HL-60 (cell line): ENCODE measurements at regions not wholly inside any gene's neighbourhood (a gene's known extent, or its start where the extent isn't known, plus 50 kb on each side); places are given as distances from the start of the nearest gene placed in this dataset.

Experiments used
- DNase-seq, 2 experiments: peaks; one replicate each; pipeline ENCODE4 v3.0.0-alpha.2; 2010 to 2020; ENCODE audit warnings: low read depth in 1 of 2, low spot score in 1 of 2
- H3K27ac ChIP-seq: fragments of 250-450 bp; sonication (Bioruptor Pico); replicated peaks from 2 replicates; pipeline ENCODE4 v1.5.1; 2020; ENCODE audit warnings: mild to moderate bottlenecking, moderate library complexity
- H3K27me3 ChIP-seq: fragments of 250-450 bp; sonication (Bioruptor Pico); 2 replicates; pipeline ENCODE4 v1.5.1; 2021; ENCODE audit warnings: mild to moderate bottlenecking, moderate library complexity; ENCODE audit not compliant: insufficient read depth, poor library complexity, severe bottlenecking
- H3K4me3 ChIP-seq: replicated peaks from 2 replicates; pipeline ENCODE4 v1.5.1; 2011; ENCODE audit warnings: mild to moderate bottlenecking, control low read depth, low read length; ENCODE audit not compliant: insufficient read depth
- GABPA ChIP-seq: IDR thresholded peaks from 2 replicates; pipeline ENCODE4 v1.6.1; 2012; ENCODE audit warnings: low read depth
- POLR2AphosphoS5 ChIP-seq: IDR thresholded peaks from 2 replicates; pipeline ENCODE4 v1.6.1; 2012; ENCODE audit warnings: low read depth
- REST ChIP-seq: IDR thresholded peaks from 2 replicates; pipeline ENCODE4 v1.6.1; 2012; ENCODE audit warnings: low read depth; ENCODE audit not compliant: insufficient replicate concordance
- SPI1 ChIP-seq: IDR thresholded peaks from 2 replicates; pipeline ENCODE4 v1.6.1; 2012; ENCODE audit warnings: low read depth, mild to moderate bottlenecking, borderline replicate concordance
- TF ChIP-seq, protein P1 (sequence below): IDR thresholded peaks from one replicate; pipeline ENCODE4 v1.5.1; 2011; ENCODE audit warnings: low read length, control low read depth, inconsistent platforms; ENCODE audit not compliant: insufficient read depth

GRCh38 chr3:147117631-147118030 lies 288.7 kb downstream of the ZIC4 start:
- no peak overlapping the region for H3K4me3 ChIP-seq
- H3K27ac ChIP-seq = no peak overlapping the region
- TF ChIP-seq POLR2AphosphoS5 (no peak), REST (no peak)
- no peak for DNase-seq
- no peaks in the 10 kb centered on the region for H3K27me3 ChIP-seq

DNA sequence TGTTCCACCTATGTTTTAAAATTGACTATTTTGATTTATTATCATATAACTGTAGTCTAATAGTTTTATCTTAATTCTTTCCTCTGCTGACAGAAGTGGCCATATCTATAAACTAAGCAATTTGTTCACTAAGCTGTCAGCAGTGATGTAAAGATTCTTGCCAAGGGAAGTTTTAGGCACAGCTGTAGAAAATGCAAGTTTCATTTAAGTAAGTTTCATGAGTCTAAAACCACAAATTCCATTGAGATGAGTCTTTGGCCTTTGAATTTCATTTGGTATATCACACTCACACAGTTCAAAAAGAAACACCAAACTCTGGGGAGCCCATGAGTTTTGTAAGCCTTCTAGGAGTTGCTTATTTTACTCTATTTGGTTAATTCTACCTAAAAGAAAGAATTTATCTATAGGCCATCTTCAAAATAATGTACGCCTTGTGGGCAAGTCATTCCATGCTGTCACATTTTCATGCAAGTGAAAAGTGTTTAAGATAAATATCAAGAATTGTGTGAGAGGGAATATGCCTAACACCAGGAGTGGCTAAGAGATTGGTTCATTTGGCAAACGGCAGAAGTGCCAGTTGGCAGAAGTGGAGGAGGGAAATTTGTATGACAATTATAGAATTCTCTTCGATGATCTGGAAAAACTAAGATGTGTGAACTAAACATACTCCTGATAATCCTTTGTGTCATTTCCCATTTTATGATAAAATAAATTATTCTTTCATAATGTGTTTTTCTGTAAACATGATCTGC lies 292.9 kb downstream of the ZIC4 start:
- TF ChIP-seq GABPA (no peak), SPI1 (no peak), REST (no peak), POLR2AphosphoS5 (no peak)
- TF ChIP-seq, protein P1, sequence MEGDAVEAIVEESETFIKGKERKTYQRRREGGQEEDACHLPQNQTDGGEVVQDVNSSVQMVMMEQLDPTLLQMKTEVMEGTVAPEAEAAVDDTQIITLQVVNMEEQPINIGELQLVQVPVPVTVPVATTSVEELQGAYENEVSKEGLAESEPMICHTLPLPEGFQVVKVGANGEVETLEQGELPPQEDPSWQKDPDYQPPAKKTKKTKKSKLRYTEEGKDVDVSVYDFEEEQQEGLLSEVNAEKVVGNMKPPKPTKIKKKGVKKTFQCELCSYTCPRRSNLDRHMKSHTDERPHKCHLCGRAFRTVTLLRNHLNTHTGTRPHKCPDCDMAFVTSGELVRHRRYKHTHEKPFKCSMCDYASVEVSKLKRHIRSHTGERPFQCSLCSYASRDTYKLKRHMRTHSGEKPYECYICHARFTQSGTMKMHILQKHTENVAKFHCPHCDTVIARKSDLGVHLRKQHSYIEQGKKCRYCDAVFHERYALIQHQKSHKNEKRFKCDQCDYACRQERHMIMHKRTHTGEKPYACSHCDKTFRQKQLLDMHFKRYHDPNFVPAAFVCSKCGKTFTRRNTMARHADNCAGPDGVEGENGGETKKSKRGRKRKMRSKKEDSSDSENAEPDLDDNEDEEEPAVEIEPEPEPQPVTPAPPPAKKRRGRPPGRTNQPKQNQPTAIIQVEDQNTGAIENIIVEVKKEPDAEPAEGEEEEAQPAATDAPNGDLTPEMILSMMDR = no peak
- no peak for DNase-seq
- H3K27ac ChIP-seq = no peak overlapping the region
- no peaks in the 10 kb centered on the region for H3K27me3 ChIP-seq
- no peak overlapping the region for H3K4me3 ChIP-seq

DNA sequence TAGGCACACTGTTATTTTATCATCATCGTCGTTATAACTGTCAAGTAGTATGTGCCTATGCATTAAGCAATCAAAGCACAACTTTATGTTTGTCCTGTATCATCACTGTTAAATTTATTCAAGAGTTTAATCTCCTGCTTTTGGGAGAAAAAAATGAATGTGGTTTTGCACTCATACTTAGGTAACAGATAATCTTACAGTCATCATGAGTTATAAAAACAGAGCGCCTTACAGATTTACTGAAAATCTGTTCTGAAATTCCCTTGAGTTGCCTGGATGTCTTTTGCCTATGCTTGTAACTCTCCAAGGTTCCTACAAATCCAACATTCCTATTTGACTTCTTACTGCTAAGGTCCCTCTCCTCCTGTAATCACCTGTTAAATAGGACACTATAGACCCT lies 307.3 kb downstream of the ZIC4 start:
- no peak overlapping the region for H3K4me3 ChIP-seq
- no peak overlapping the region for H3K27ac ChIP-seq
- no peak for DNase-seq
- no peaks in the 10 kb centered on the region for H3K27me3 ChIP-seq
- no peak for TF ChIP-seq GABPA
- TF ChIP-seq SPI1 = no peak
- TF ChIP-seq REST = no peak

- no peak for TF ChIP-seq REST
- TF ChIP-seq SPI1 = no peak
- no peak for TF ChIP-seq GABPA
- no peak for TF ChIP-seq POLR2AphosphoS5
- TF ChIP-seq, protein P1 = no peak
Observed at GRCh38 chr3:147090461-147090860, 315.9 kb downstream of the ZIC4 start.

More at GRCh38 chr3:147090461-147090860, 315.9 kb downstream of the ZIC4 start:
- DNase-seq = no peak
- Histone ChIP-seq H3K4me3 (no peak overlapping the region), H3K27ac (no peak overlapping the region), H3K27me3 (no peaks in the 10 kb centered on the region)
